ENCODE measurements at regions not wholly inside any gene's neighbourhood (a gene's known extent, or its start where the extent isn't known, plus 50 kb on each side); places are given as distances from the start of the nearest gene placed in this dataset.

- no peaks in the 10 kb centered on the region for H3K36me3 ChIP-seq
- TF ChIP-seq CTCF (IDR thresholded peaks at IDR 0.05) (no peak), POLR2AphosphoS5 (IDR thresholded peaks at IDR 0.05) (no peak), POLR2A (IDR thresholded peaks at IDR 0.05) (no peak)
- H3K9me3 ChIP-seq = no peaks in the 10 kb centered on the region
- 80% methylated on average over 1 of the region's 10 CpGs for WGBS
- H3K4me1 ChIP-seq (replicated peaks) = no peaks in the 10 kb centered on the region
- H3K4me3 ChIP-seq = no peak overlapping the region
- H3K27me3 ChIP-seq (replicated peaks; ENCODE audit: insufficient read depth) = no peaks in the 10 kb centered on the region
- intact Hi-C loops (cut with DNase I) = no loop called here
- H3K27ac ChIP-seq = no peak overlapping the region
- DNase-seq (ENCODE audit: low spot score) = no peak
Observed at GRCh38 chrX:121231566-121232358, 184.4 kb downstream of the GLUD2 start.

GRCh38 chrX:121236040-121236439 is 188.6 kb downstream of the GLUD2 start:
- Histone ChIP-seq H3K36me3 (no peaks in the 10 kb centered on the region), H3K4me1 (replicated peaks) (no peaks in the 10 kb centered on the region), H3K27ac (no peak overlapping the region), H3K27me3 (replicated peaks; ENCODE audit: insufficient read depth) (no peaks in the 10 kb centered on the region), H3K4me3 (no peak overlapping the region), H3K9me3 (no peaks in the 10 kb centered on the region)
- TF ChIP-seq POLR2A (IDR thresholded peaks at IDR 0.05) (no peak), POLR2AphosphoS5 (IDR thresholded peaks at IDR 0.05) (no peak), CTCF (IDR thresholded peaks at IDR 0.05) (no peak)
- no peak for DNase-seq (ENCODE audit: low spot score)
- 93% methylated on average over 1 of the region's 1 CpG for WGBS
- intact Hi-C loops (cut with DNase I) = no loop called here

- no peak for DNase-seq (ENCODE audit: low spot score)
- intact Hi-C loops (cut with DNase I) = no loop called here
- H3K9me3 ChIP-seq = no peaks in the 10 kb centered on the region
- no peak overlapping the region for H3K27ac ChIP-seq
- no peak overlapping the region for H3K4me3 ChIP-seq
- WGBS = 62% methylated on average over 1 of the region's 1 CpG
- no peaks in the 10 kb centered on the region for H3K4me1 ChIP-seq (replicated peaks)
- H3K27me3 ChIP-seq (replicated peaks; ENCODE audit: insufficient read depth) = no peaks in the 10 kb centered on the region
- no peaks in the 10 kb centered on the region for H3K36me3 ChIP-seq
- TF ChIP-seq POLR2AphosphoS5 (IDR thresholded peaks at IDR 0.05) = no peak
- no peak for TF ChIP-seq CTCF (IDR thresholded peaks at IDR 0.05)
- no peak for TF ChIP-seq POLR2A (IDR thresholded peaks at IDR 0.05)
Observed at GRCh38 chrX:121238093-121238492, 190.7 kb downstream of the GLUD2 start.

GRCh38 chrX:121244511-121244910 is 197.1 kb downstream of the GLUD2 start:
- no peak for DNase-seq (ENCODE audit: low spot score)
- Histone ChIP-seq H3K27me3 (replicated peaks; ENCODE audit: insufficient read depth) (no peaks in the 10 kb centered on the region), H3K4me3 (no peak overlapping the region), H3K9me3 (no peaks in the 10 kb centered on the region), H3K27ac (no peak overlapping the region), H3K36me3 (no peaks in the 10 kb centered on the region), H3K4me1 (replicated peaks) (no peaks in the 10 kb centered on the region)
- intact Hi-C loops (cut with DNase I) = no loop called here
- 60% methylated on average over 1 of the region's 1 CpG for WGBS
- TF ChIP-seq CTCF (IDR thresholded peaks at IDR 0.05) (no peak), POLR2A (IDR thresholded peaks at IDR 0.05) (no peak), POLR2AphosphoS5 (IDR thresholded peaks at IDR 0.05) (no peak)

GRCh38 chrX:121245763-121246162 is 198.4 kb downstream of the GLUD2 start:
- Histone ChIP-seq H3K4me1 (replicated peaks) (no peaks in the 10 kb centered on the region), H3K9me3 (no peaks in the 10 kb centered on the region), H3K27me3 (replicated peaks; ENCODE audit: insufficient read depth) (no peaks in the 10 kb centered on the region), H3K36me3 (no peaks in the 10 kb centered on the region), H3K4me3 (no peak overlapping the region), H3K27ac (no peak overlapping the region)
- TF ChIP-seq POLR2AphosphoS5 (IDR thresholded peaks at IDR 0.05) (no peak), POLR2A (IDR thresholded peaks at IDR 0.05) (no peak), CTCF (IDR thresholded peaks at IDR 0.05) (no peak)
- DNase-seq (ENCODE audit: low spot score) = no peak
- intact Hi-C loops (cut with DNase I) = no loop called here

Measured in prostate gland (tissue), 2 donors.